H1 (cell line): ENCODE measurements at regions not wholly inside any gene's neighbourhood (a gene's known extent, or its start where the extent isn't known, plus 50 kb on each side); places are given as distances from the start of the nearest gene placed in this dataset.

ENCODE experiments used
- CTCF ChIA-PET: fragments of 300-600 bp; sonication (Branson Sonifier 250); formaldehyde crosslinking; loops from one replicate; lab custom pipeline; 2021; ENCODE audit not compliant: partially characterized antibody; lab: Charles Lee
- POLR2A ChIA-PET: fragments of 300-600 bp; sonication (Branson Sonifier 250); formaldehyde crosslinking; loops from one replicate; lab custom pipeline; 2021; ENCODE audit warnings: inconsistent platforms; ENCODE audit not compliant: partially characterized antibody; lab: Charles Lee
- DNase-seq, 2 experiments: peaks; one replicate each; pipeline versions ENCODE4 v3.0.0 to v3.0.0-alpha.2; 2010 to 2022; ENCODE audit warnings: low spot score in 2 of 2, low read depth in 1 of 2, mixed read lengths in 1 of 2
- FAIRE-seq: peaks from 2 replicates; lab custom pipeline; 2011; peaks lifted over from hg19 to GRCh38; lab: Jason Lieb, UNC
- H2AFZ ChIP-seq: 2 replicates; pipeline ENCODE4 v1.8.1; 2012; ENCODE audit warnings: low read length, inconsistent platforms
- H2AK5ac ChIP-seq: 2 replicates; pipeline ENCODE4 v1.6.1; 2013; ENCODE audit warnings: low read depth, low read length
- H2BK120ac ChIP-seq: replicated peaks from 2 replicates; pipeline ENCODE3; 2013; ENCODE audit warnings: low read depth, low read length, inconsistent platforms
- H2BK12ac ChIP-seq: 2 replicates; pipeline ENCODE4 v1.6.1; 2013; ENCODE audit warnings: low read depth, low read length
- H2BK15ac ChIP-seq: 2 replicates; pipeline ENCODE4 v1.6.1; 2013; ENCODE audit warnings: low read length
- H2BK20ac ChIP-seq: 2 replicates; pipeline ENCODE4 v1.6.1; 2013; ENCODE audit warnings: low read length
- H2BK5ac ChIP-seq: 2 replicates; pipeline ENCODE4 v1.6.1; 2013; ENCODE audit warnings: low read depth, low read length
- H3K14ac ChIP-seq: 2 replicates; pipeline ENCODE4 v1.6.1; 2013; ENCODE audit warnings: inconsistent platforms; ENCODE audit not compliant: insufficient read length
- H3K18ac ChIP-seq: 2 replicates; pipeline ENCODE4 v1.6.1; 2013; ENCODE audit warnings: low read length; ENCODE audit errors: extremely low read depth
- H3K23ac ChIP-seq: 2 replicates; pipeline ENCODE4 v1.6.1; 2013; ENCODE audit warnings: inconsistent platforms; ENCODE audit not compliant: insufficient read length
- H3K23me2 ChIP-seq: 2 replicates; pipeline ENCODE4 v1.6.1; 2013; ENCODE audit warnings: low read depth, low read length
- H3K27ac ChIP-seq: 2 replicates; pipeline ENCODE4 v1.6.1; 2011; ENCODE audit warnings: low read depth, low read length, inconsistent platforms
- H3K27me3 ChIP-seq, 4 experiments: replicated peaks in 1 of 4; 1 replicate in 1 of 4; 2 replicates in 3 of 4; pipeline versions ENCODE4 v1.6.1 to v1.8.1; 2011 to 2013; ENCODE audit warnings: low read length in 3 of 4, mild to moderate bottlenecking in 3 of 4, inconsistent platforms in 2 of 4, mixed read lengths in 2 of 4, moderate library complexity in 1 of 4; ENCODE audit not compliant: control insufficient read depth in 3 of 4, insufficient read depth in 3 of 4; ENCODE audit errors: extremely low read depth in 1 of 4
- H3K36me3 ChIP-seq, 4 experiments: 2 replicates each; pipeline versions ENCODE4 v1.6.1 to v1.8.1; 2011 to 2013; ENCODE audit warnings: mild to moderate bottlenecking in 4 of 4, low read length in 3 of 4, moderate library complexity in 2 of 4, control low read depth in 1 of 4, inconsistent platforms in 1 of 4; ENCODE audit not compliant: insufficient read depth in 4 of 4, control insufficient read depth in 2 of 4
- H3K4ac ChIP-seq: replicated peaks from 2 replicates; pipeline ENCODE3; 2013; ENCODE audit warnings: low read length, low read depth, mixed read lengths, inconsistent platforms; ENCODE audit not compliant: insufficient read length
- H3K4me1 ChIP-seq, 4 experiments: replicated peaks in 1 of 4; 1 replicate in 1 of 4; 2 replicates in 3 of 4; pipeline versions ENCODE4 v1.6.1 to v1.8.1; 2011 to 2013; ENCODE audit warnings: low read length in 3 of 4, inconsistent platforms in 2 of 4, mixed read lengths in 1 of 4; ENCODE audit not compliant: insufficient read depth in 4 of 4, control insufficient read depth in 3 of 4
- H3K4me2 ChIP-seq, 2 experiments: 2 replicates each; pipeline versions ENCODE4 v1.6.1 to v1.8.1; 2011 to 2013; ENCODE audit warnings: low read depth in 2 of 2, low read length in 2 of 2, control low read depth in 1 of 2, inconsistent platforms in 1 of 2, mild to moderate bottlenecking in 1 of 2; ENCODE audit not compliant: insufficient read depth in 1 of 2
- H3K4me3 ChIP-seq, 4 experiments: fragments of 200-600, 300-600 bp in 1 of 4; sonication (generic), shearing (Covaris generic), sonication (Bioruptor Twin) in 1 of 4; 2 replicates each; pipeline versions ENCODE4 v1.5.1 to v1.8.1; 2011 to 2016; ENCODE audit warnings: low read length in 4 of 4, low read depth in 3 of 4, control low read depth in 2 of 4, inconsistent platforms in 2 of 4, mild to moderate bottlenecking in 2 of 4, mixed read lengths in 1 of 4, moderate library complexity in 1 of 4; ENCODE audit not compliant: insufficient read depth in 2 of 4; ENCODE audit errors: extremely low read depth in 1 of 4
- H3K56ac ChIP-seq: replicated peaks from 2 replicates; pipeline ENCODE3; 2013; ENCODE audit warnings: low read depth, mild to moderate bottlenecking, mixed read lengths, low read length, inconsistent platforms; ENCODE audit not compliant: insufficient read length
- H3K79me1 ChIP-seq: 2 replicates; pipeline ENCODE4 v1.6.1; 2013; ENCODE audit warnings: low read depth, low read length, control low read depth
- H3K79me2 ChIP-seq, 2 experiments: 2 replicates each; pipeline versions ENCODE4 v1.6.1 to v1.8.1; 2012 to 2013; ENCODE audit warnings: low read length in 2 of 2, mild to moderate bottlenecking in 2 of 2, inconsistent platforms in 1 of 2; ENCODE audit not compliant: insufficient read depth in 2 of 2, control insufficient read depth in 1 of 2
- H3K9ac ChIP-seq, 4 experiments: replicated peaks in 1 of 4; 1 replicate in 1 of 4; 2 replicates in 3 of 4; pipeline versions ENCODE4 v1.6.1 to v1.8.1; 2011 to 2013; ENCODE audit warnings: low read depth in 3 of 4, low read length in 3 of 4, control low read depth in 2 of 4, mild to moderate bottlenecking in 2 of 4, moderate library complexity in 2 of 4, inconsistent platforms in 1 of 4; ENCODE audit errors: extremely low read depth in 1 of 4
- H3K9me3 ChIP-seq, 2 experiments: 2 replicates each; pipeline versions ENCODE4 v1.6.1 to v1.8.1; 2012 to 2013; ENCODE audit warnings: mild to moderate bottlenecking in 2 of 2, moderate library complexity in 2 of 2, control low read depth in 1 of 2, inconsistent platforms in 1 of 2, low read depth in 1 of 2, low read length in 1 of 2, mixed read lengths in 1 of 2; ENCODE audit not compliant: insufficient read depth in 2 of 2
- H4K20me1 ChIP-seq, 2 experiments: replicated peaks in 1 of 2; 2 replicates each; pipeline versions ENCODE3 to v1.8.1; 2011 to 2013; ENCODE audit warnings: inconsistent platforms in 2 of 2, low read length in 2 of 2, mild to moderate bottlenecking in 1 of 2; ENCODE audit not compliant: insufficient read depth in 2 of 2, control insufficient read depth in 1 of 2
- H4K5ac ChIP-seq: 2 replicates; pipeline ENCODE4 v1.6.1; 2013; ENCODE audit warnings: low read length, low read depth, mixed read lengths, inconsistent platforms; ENCODE audit not compliant: insufficient read length
- H4K8ac ChIP-seq: 2 replicates; pipeline ENCODE4 v1.8.0; 2013; ENCODE audit warnings: mild to moderate bottlenecking, moderate library complexity, low read length, inconsistent platforms; ENCODE audit not compliant: insufficient read depth; ENCODE audit errors: extremely low read depth
- H4K91ac ChIP-seq: replicated peaks from 2 replicates; pipeline ENCODE3; 2013; ENCODE audit warnings: low read length, mixed read lengths, inconsistent platforms; ENCODE audit not compliant: insufficient read length
- CTBP2 ChIP-seq: IDR thresholded peaks from 2 replicates; pipeline ENCODE4 v1.7.0; 2011; ENCODE audit warnings: borderline replicate concordance, mild to moderate bottlenecking, moderate library complexity, mixed read lengths, low read length; ENCODE audit not compliant: insufficient read depth, insufficient read length
- KDM1A ChIP-seq: fragments of 200-600, 300-600 bp; sonication (generic); IDR thresholded peaks from 2 replicates; pipeline ENCODE4 v1.7.1; 2016; ENCODE audit warnings: mild to moderate bottlenecking, low read length, borderline replicate concordance
- MAFK ChIP-seq: IDR thresholded peaks from 2 replicates; pipeline ENCODE4 v1.6.1; 2012; ENCODE audit warnings: low read depth, mild to moderate bottlenecking, improper control_type of control experiment, low read length
- RAD21 ChIP-seq, 2 experiments: IDR thresholded peaks in 1 of 2; conservative IDR thresholded peaks in 1 of 2; 2 replicates each; pipeline ENCODE4 v1.6.1; 2011; ENCODE audit warnings: low read depth in 2 of 2, low read length in 2 of 2, improper control_type of control experiment in 1 of 2, inconsistent platforms in 1 of 2, mild to moderate bottlenecking in 1 of 2, moderate library complexity in 1 of 2
- RBBP5 ChIP-seq: IDR thresholded peaks from 2 replicates; pipeline ENCODE4 v1.7.1; 2012; ENCODE audit warnings: low read depth, mild to moderate bottlenecking, inconsistent platforms, low read length, moderate library complexity, borderline replicate concordance
- RFX5 ChIP-seq: IDR thresholded peaks from 2 replicates; pipeline ENCODE4 v1.6.1; 2011; ENCODE audit warnings: low read depth, low read length, improper control_type of control experiment, borderline replicate concordance
- SUZ12 ChIP-seq: fragments of 200-600 bp; sonication (generic); IDR thresholded peaks from 2 replicates; pipeline ENCODE4 v1.6.1; 2012; ENCODE audit warnings: mild to moderate bottlenecking, inconsistent platforms, low read length, moderate library complexity, mixed read lengths
- WGBS, 2 experiments: shearing (Covaris generic) in 1 of 2; methylation state at CpG; one replicate each; pipeline versions ENCODE4 v1.1.6 to v1.1.7; 2013 to 2015; ENCODE audit warnings: low lambda C conversion rate in 2 of 2, mixed read lengths in 2 of 2, inconsistent platforms in 1 of 2, low coverage in 1 of 2, missing lambda C conversion rate in 1 of 2; ENCODE audit not compliant: insufficient replicate concordance in 2 of 2, insufficient coverage in 1 of 2, insufficient read length in 1 of 2; ENCODE audit errors: extremely low coverage in 1 of 2, missing lambda C conversion rate in 1 of 2; 5-methylcytosine and 5-hydroxymethylcytosine counted together
- TF ChIP-seq, protein P1 (sequence below), 3 experiments: IDR thresholded peaks; 1 replicate in 2 of 3; 2 replicates in 1 of 3; pipeline versions ENCODE4 v1.5.1 to v1.6.1; 2011; ENCODE audit warnings: low read length in 3 of 3, mild to moderate bottlenecking in 3 of 3, inconsistent platforms in 2 of 3, low read depth in 1 of 3, moderate library complexity in 1 of 3; ENCODE audit not compliant: insufficient read depth in 1 of 3; ENCODE audit errors: control extremely low read depth in 1 of 3

- no peak overlapping the region for H2BK5ac ChIP-seq
- H3K9me3 ChIP-seq: no peaks in the 10 kb centered on the region
- H2BK15ac ChIP-seq: no peak overlapping the region
- no peak overlapping the region for H4K8ac ChIP-seq
- no peak overlapping the region for H3K4me2 ChIP-seq
- no peak overlapping the region for H4K5ac ChIP-seq
- no peak overlapping the region for H3K4me3 ChIP-seq
- no peak overlapping the region for H3K27ac ChIP-seq
- H3K4ac ChIP-seq: no peak overlapping the region
- no peaks in the 10 kb centered on the region; the same call in 1 of the 2 replicates for H3K23me2 ChIP-seq
- H2BK120ac ChIP-seq: no peak overlapping the region
- H3K79me1 ChIP-seq: no peaks in the 10 kb centered on the region
- TF ChIP-seq RFX5 (no peak), RBBP5 (no peak), SUZ12 (no peak), RAD21 (IDR thresholded peaks at IDR 0.05 in 1 of 2, conservative IDR thresholded peaks at IDR 0.05 in 1 of 2; ENCODE audit: low read depth in 2 of 2, low read length in 2 of 2) (no peak), MAFK (no peak), KDM1A (no peak), CTBP2 (no peak)
- TF ChIP-seq, protein P1, sequence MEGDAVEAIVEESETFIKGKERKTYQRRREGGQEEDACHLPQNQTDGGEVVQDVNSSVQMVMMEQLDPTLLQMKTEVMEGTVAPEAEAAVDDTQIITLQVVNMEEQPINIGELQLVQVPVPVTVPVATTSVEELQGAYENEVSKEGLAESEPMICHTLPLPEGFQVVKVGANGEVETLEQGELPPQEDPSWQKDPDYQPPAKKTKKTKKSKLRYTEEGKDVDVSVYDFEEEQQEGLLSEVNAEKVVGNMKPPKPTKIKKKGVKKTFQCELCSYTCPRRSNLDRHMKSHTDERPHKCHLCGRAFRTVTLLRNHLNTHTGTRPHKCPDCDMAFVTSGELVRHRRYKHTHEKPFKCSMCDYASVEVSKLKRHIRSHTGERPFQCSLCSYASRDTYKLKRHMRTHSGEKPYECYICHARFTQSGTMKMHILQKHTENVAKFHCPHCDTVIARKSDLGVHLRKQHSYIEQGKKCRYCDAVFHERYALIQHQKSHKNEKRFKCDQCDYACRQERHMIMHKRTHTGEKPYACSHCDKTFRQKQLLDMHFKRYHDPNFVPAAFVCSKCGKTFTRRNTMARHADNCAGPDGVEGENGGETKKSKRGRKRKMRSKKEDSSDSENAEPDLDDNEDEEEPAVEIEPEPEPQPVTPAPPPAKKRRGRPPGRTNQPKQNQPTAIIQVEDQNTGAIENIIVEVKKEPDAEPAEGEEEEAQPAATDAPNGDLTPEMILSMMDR (IDR thresholded peaks at IDR 0.05; ENCODE audit: control extremely low read depth in 1 of 3, insufficient read depth in 1 of 3, low read depth in 1 of 3, low read length in 3 of 3): no peak
- no peak overlapping the region for H3K56ac ChIP-seq
- H3K14ac ChIP-seq: no peak overlapping the region
- no peak overlapping the region for H3K9ac ChIP-seq
- no peak overlapping the region for H3K23ac ChIP-seq
- no peaks in the 10 kb centered on the region; a peak in 2 of 7 replicates for H3K27me3 ChIP-seq
- DNase-seq (no peak), FAIRE-seq (no peak)
- ChIA-PET CTCF (interaction anchor here (0.7 to 2.0 kb wide), 5 partner anchors 104 to 201 kb away, joined by 3 to 4 read pairs (median 3); no protein-coding TSS in a partner anchor), POLR2A (interaction anchor here (1.0 kb wide), 1 partner anchor 13 kb away, joined by 3 read pairs; no protein-coding TSS in a partner anchor)
- H2BK20ac ChIP-seq: no peak overlapping the region
- H3K18ac ChIP-seq: no peak overlapping the region
- H3K36me3 ChIP-seq: no peaks in the 10 kb centered on the region
- H4K91ac ChIP-seq: no peak overlapping the region
- no peak overlapping the region for H2BK12ac ChIP-seq
- peaks cover 0 to 14% (median 4%) of the 10 kb centered on the region in 4 experiments; a peak in 6 of 7 replicates for H3K4me1 ChIP-seq
- H2AK5ac ChIP-seq: no peak overlapping the region
- H3K79me2 ChIP-seq: no peaks in the 10 kb centered on the region
- H2AFZ ChIP-seq: no peak overlapping the region
- WGBS, 2 experiments: 81% methylated on average over 8 of the region's 9 CpGs; no CpG with 5 or more reads in 1 of the 2 experiments
- H4K20me1 ChIP-seq: no peaks in the 10 kb centered on the region
Observed at GRCh38 chr20:51116765-51117686, 94.1 kb upstream of the KCNG1 start.
